ENCODE measurements at regions not wholly inside any gene's neighbourhood (a gene's known extent, or its start where the extent isn't known, plus 50 kb on each side); places are given as distances from the start of the nearest gene placed in this dataset.

DNA sequence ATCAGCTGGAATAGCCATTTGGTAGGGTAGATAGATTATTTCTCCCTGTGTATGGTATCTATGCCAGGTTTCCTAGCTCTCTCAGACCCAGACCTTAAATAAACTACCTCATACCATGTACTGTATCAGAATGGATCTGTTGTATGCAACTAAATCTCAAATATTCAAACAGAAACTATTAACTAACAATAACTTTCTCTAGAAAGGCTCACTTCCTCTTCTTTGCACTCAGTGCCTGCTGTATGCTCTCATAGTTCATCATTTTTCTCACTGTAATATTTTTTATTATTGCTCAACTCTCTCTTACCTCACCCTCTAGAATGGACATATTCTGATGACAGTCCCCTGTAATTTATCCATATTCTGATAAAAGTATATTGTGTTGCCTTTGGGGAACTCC, 182.4 kb downstream of the TOX3 start:
- DNase-seq (ENCODE audit: low spot score, unreplicated experiment), result no peak
- Mint-ChIP-seq H3K4me1 (ENCODE audit: low read depth) (no peaks in the 10 kb centered on the region), H3K27me3 (no peaks in the 10 kb centered on the region), H3K9me3 (ENCODE audit: low read depth) (no peaks in the 10 kb centered on the region), H3K36me3 (ENCODE audit: insufficient read depth) (no peaks in the 10 kb centered on the region), H3K27ac (no peak overlapping the region), H3K4me3 (ENCODE audit: low read depth) (no peak overlapping the region)
- TF ChIP-seq, protein P1, sequence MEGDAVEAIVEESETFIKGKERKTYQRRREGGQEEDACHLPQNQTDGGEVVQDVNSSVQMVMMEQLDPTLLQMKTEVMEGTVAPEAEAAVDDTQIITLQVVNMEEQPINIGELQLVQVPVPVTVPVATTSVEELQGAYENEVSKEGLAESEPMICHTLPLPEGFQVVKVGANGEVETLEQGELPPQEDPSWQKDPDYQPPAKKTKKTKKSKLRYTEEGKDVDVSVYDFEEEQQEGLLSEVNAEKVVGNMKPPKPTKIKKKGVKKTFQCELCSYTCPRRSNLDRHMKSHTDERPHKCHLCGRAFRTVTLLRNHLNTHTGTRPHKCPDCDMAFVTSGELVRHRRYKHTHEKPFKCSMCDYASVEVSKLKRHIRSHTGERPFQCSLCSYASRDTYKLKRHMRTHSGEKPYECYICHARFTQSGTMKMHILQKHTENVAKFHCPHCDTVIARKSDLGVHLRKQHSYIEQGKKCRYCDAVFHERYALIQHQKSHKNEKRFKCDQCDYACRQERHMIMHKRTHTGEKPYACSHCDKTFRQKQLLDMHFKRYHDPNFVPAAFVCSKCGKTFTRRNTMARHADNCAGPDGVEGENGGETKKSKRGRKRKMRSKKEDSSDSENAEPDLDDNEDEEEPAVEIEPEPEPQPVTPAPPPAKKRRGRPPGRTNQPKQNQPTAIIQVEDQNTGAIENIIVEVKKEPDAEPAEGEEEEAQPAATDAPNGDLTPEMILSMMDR (IDR thresholded peaks at IDR 0.05; ENCODE audit: unreplicated experiment), result no peak

DNA sequence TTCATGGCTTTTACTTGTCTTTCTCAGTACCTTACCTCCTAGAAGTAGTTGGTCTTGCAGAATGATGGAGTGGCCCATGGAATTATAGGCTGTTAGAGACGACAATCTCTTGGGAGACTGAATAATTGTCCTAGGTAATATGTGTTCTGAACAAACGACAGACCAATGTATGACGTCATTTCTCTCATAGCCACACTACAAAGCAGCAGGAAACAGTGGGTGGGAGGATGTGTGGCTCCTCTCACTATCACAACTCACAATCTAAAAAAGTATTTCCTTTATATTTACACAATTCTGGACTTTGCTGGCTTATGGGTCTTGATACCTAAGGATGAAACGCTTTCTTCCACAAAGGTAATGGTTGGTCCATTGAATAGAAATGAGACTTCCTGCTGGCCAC, 183.9 kb downstream of the TOX3 start:
- no peaks in the 10 kb centered on the region for H3K9me3 Mint-ChIP-seq (ENCODE audit: low read depth)
- no peak overlapping the region for H3K4me3 Mint-ChIP-seq (ENCODE audit: low read depth)
- TF ChIP-seq, protein P1 (IDR thresholded peaks at IDR 0.05; ENCODE audit: unreplicated experiment), result no peak
- H3K27me3 Mint-ChIP-seq, result no peaks in the 10 kb centered on the region
- no peaks in the 10 kb centered on the region for H3K4me1 Mint-ChIP-seq (ENCODE audit: low read depth)
- H3K27ac Mint-ChIP-seq, result no peak overlapping the region
- H3K36me3 Mint-ChIP-seq (ENCODE audit: insufficient read depth), result no peaks in the 10 kb centered on the region
- DNase-seq (ENCODE audit: low spot score, unreplicated experiment), result no peak

DNA sequence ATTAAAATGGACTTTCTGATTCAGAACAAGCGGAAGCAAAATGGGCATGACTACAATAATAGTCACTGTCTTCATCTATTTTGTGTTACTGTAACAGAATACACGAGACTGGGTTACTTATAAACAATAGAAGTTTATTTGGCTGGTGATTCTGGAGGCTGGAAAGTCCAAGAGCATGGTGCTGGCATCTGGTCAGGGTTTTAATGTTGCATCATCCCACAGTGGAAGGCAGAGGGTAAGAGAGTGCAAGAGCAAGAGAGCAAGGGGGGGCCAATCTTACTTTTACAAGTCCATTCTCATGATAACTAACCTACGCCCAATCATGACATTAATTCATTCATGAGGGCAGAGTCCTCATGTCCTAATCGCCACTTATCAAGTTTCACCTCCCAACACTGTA, 189.2 kb downstream of the TOX3 start:
- peaks cover 2% of the 10 kb centered on the region for H3K4me1 Mint-ChIP-seq (ENCODE audit: low read depth)
- H3K27me3 Mint-ChIP-seq, result no peaks in the 10 kb centered on the region
- no peak overlapping the region for H3K4me3 Mint-ChIP-seq (ENCODE audit: low read depth)
- TF ChIP-seq, protein P1 (IDR thresholded peaks at IDR 0.05; ENCODE audit: unreplicated experiment), result no peak
- H3K36me3 Mint-ChIP-seq (ENCODE audit: insufficient read depth), result no peaks in the 10 kb centered on the region
- no peak overlapping the region for H3K27ac Mint-ChIP-seq
- no peak for DNase-seq (ENCODE audit: low spot score, unreplicated experiment)
- H3K9me3 Mint-ChIP-seq (ENCODE audit: low read depth), result peaks cover 12% of the 10 kb centered on the region

DNA sequence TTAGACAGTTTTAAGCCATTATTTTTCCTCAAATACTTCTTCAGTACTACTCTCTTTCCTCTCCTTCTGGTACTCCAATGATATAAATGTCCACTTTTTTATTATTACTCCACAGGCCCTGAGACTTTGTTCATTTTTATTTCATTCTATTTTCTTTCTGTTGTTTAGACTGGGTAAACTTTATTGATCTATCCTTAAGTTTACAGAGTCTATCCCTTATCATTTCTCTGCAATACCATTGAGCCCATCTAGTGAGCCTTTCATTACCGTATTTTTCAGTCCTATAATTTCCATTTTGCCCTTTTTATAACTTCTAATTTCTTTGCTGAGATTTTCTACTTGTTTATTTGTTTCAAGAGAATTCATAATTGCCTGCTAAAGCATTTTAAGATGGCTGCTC, 193.7 kb downstream of the TOX3 start:
- Mint-ChIP-seq H3K27ac (no peak overlapping the region), H3K27me3 (no peaks in the 10 kb centered on the region), H3K36me3 (ENCODE audit: insufficient read depth) (no peaks in the 10 kb centered on the region), H3K4me3 (ENCODE audit: low read depth) (no peak overlapping the region), H3K9me3 (ENCODE audit: low read depth) (peaks cover 12% of the 10 kb centered on the region), H3K4me1 (ENCODE audit: low read depth) (peaks cover 2% of the 10 kb centered on the region)
- no peak for DNase-seq (ENCODE audit: low spot score, unreplicated experiment)
- TF ChIP-seq, protein P1 (IDR thresholded peaks at IDR 0.05; ENCODE audit: unreplicated experiment), result no peak

DNA sequence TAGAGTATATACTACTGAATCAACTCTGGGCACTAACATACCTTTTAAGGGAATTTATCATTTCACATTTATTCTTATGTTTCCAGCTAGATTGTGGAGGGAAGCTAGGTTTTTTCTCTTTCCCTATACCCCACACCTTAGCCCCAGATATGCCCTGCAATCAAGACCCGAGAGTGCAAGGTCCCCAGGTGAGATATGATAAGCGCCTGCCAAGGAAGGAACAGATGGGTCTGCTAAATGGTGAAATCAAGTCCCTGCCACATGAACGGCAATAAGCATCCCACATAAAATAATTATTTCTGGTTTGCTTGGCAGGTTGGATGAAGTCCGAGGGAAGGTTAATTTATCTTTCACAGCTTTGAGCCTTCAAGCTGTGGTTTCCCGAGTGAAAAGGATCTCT, 195.5 kb downstream of the TOX3 start:
- peaks cover 2% of the 10 kb centered on the region for H3K4me1 Mint-ChIP-seq (ENCODE audit: low read depth)
- TF ChIP-seq, protein P1 (IDR thresholded peaks at IDR 0.05; ENCODE audit: unreplicated experiment), result no peak
- H3K27ac Mint-ChIP-seq, result no peak overlapping the region
- no peaks in the 10 kb centered on the region for H3K36me3 Mint-ChIP-seq (ENCODE audit: insufficient read depth)
- H3K9me3 Mint-ChIP-seq (ENCODE audit: low read depth), result peaks cover 2% of the 10 kb centered on the region
- no peaks in the 10 kb centered on the region for H3K27me3 Mint-ChIP-seq
- no peak for DNase-seq (ENCODE audit: low spot score, unreplicated experiment)
- no peak overlapping the region for H3K4me3 Mint-ChIP-seq (ENCODE audit: low read depth)
